AG10803 (cell line): ENCODE measurements at regions not wholly inside any gene's neighbourhood (a gene's known extent, or its start where the extent isn't known, plus 50 kb on each side); places are given as distances from the start of the nearest gene placed in this dataset.

Experiments
- DNase-seq: peaks from one replicate; pipeline ENCODE4 v3.0.0; 2010; ENCODE audit warnings: low read depth
- H3K4me3 ChIP-seq: 2 replicates; pipeline ENCODE4 v1.5.1; 2011; ENCODE audit warnings: mild to moderate bottlenecking, low read length, control low read depth
- TF ChIP-seq, protein P1 (sequence below): conservative IDR thresholded peaks from 2 replicates; pipeline ENCODE4 v1.5.1; 2011; ENCODE audit warnings: mild to moderate bottlenecking, low read length, control low read depth, inconsistent platforms

GRCh38 chr3:106030627-106030963 lies 161.8 kb upstream of the CBLB start:
- DNase-seq: peak; percentile 42
- TF ChIP-seq, protein P1, sequence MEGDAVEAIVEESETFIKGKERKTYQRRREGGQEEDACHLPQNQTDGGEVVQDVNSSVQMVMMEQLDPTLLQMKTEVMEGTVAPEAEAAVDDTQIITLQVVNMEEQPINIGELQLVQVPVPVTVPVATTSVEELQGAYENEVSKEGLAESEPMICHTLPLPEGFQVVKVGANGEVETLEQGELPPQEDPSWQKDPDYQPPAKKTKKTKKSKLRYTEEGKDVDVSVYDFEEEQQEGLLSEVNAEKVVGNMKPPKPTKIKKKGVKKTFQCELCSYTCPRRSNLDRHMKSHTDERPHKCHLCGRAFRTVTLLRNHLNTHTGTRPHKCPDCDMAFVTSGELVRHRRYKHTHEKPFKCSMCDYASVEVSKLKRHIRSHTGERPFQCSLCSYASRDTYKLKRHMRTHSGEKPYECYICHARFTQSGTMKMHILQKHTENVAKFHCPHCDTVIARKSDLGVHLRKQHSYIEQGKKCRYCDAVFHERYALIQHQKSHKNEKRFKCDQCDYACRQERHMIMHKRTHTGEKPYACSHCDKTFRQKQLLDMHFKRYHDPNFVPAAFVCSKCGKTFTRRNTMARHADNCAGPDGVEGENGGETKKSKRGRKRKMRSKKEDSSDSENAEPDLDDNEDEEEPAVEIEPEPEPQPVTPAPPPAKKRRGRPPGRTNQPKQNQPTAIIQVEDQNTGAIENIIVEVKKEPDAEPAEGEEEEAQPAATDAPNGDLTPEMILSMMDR: no peak
- no peak overlapping the region for H3K4me3 ChIP-seq

DNA sequence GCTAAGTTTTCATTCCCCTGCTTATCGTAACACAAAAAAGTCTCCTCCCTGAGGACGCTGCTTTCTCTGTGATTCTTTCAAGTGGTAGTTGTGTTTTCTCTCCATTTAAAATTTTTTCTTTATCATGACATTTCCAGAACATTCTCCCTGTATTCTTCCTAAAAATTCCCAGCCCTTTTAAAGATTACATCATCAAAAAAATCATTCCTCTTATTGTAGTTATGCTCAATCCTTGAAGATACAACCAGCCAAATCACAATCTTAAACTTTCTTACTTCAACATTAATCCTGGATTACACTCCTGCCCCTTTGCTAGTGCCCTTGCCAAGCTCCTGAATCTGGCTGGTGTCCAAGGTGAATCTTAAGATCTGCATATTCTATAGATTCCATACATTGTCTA lies 163.7 kb upstream of the CBLB start:
- no peak for DNase-seq
- TF ChIP-seq, protein P1: no peak
- H3K4me3 ChIP-seq: no peak overlapping the region

DNA sequence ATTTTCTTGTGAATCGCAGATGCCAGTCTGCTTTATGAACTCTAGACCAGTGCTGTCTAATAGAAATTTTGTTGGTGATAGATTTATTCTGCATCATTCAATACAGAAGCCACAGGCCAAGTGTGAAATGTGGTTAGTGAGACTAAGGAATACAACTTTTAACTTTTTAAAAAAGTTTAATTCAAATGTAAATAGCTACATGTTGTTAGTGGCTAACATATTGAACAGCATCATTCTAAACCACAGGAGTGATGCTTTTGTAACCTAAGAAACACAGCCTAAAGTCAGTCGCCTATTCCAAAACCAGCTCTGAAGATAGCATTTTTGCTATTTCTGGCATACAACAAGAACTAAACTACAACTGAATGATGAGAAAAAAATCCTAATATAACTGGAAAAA lies 164.8 kb upstream of the CBLB start:
- DNase-seq: no peak
- H3K4me3 ChIP-seq: no peak overlapping the region
- TF ChIP-seq, protein P1: no peak

DNA sequence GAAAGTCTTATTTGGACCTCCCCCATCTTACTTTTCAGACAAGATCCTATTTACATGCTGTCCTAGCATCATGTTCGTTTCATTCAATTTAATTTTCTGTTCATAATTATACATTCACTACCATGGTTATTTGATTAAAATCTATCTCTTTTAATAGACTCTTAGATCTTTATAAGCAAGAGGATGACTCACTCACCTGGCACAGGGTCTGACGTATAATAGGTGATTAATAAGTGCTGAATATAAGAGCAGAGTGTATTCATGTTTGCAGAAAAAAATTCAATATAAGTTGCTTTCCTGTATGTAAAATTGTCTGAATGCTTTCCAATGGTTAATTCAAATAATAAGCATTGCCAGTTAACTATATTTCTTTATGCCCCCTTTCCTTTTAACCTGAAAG lies 165.5 kb upstream of the CBLB start:
- no peak for DNase-seq
- TF ChIP-seq, protein P1: no peak
- H3K4me3 ChIP-seq: no peak overlapping the region

GRCh38 chr3:106035619-106036018 lies 166.8 kb upstream of the CBLB start:
- H3K4me3 ChIP-seq: no peak overlapping the region
- TF ChIP-seq, protein P1: no peak
- no peak for DNase-seq

GRCh38 chr3:106036696-106037095 lies 167.9 kb upstream of the CBLB start:
- TF ChIP-seq, protein P1: no peak
- DNase-seq: no peak
- H3K4me3 ChIP-seq: no peak overlapping the region

GRCh38 chr3:106047221-106047620 lies 178.4 kb upstream of the CBLB start:
- no peak overlapping the region for H3K4me3 ChIP-seq
- TF ChIP-seq, protein P1: no peak
- no peak for DNase-seq
